GM19395 (cell line): ENCODE measurements at regions not wholly inside any gene's neighbourhood (a gene's known extent, or its start where the extent isn't known, plus 50 kb on each side); places are given as distances from the start of the nearest gene placed in this dataset.
"Not testable (repeated sequence)": the region's sequence is repeated elsewhere in the genome, so short reads cannot be mapped to it uniquely, and the experiment has no call there.

ENCODE experiments used
- ATAC-seq: cut with Tn5 transposase; IDR thresholded peaks from one replicate; pipeline ENCODE4 v1.9.1; 2021; ENCODE audit warnings: mild to moderate bottlenecking, moderate library complexity; ENCODE audit not compliant: unreplicated experiment

DNA sequence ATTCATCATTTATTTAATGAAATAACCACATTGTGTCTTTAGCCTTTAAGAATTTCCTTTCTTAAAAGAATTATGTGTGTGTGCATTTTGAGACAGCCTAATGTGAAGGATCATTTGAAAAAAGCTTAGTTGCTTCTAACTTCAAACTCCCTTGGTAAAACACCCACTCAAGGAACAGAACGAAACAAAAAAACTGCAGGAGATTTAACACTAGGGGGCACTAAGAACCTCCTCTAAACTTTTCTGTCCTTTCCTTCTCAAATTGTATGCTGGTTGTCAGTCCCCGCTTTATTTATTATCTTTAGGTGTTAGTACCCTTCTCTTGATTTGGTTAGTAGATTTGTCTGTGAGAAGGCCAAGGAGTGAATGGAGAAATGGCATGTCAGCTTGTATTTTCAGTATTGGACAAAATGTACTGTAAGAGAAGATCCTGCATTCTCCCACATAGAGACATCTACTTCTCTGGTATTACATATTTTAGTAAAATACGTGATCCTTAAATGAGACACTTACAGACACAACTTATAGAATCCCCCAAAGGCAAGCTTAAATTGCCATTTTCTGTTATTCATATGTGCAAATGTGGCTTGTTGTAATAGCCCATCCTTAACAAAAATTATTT lies 229.7 kb downstream of the MRPS30 start:
- peak; percentile 81 for ATAC-seq

DNA sequence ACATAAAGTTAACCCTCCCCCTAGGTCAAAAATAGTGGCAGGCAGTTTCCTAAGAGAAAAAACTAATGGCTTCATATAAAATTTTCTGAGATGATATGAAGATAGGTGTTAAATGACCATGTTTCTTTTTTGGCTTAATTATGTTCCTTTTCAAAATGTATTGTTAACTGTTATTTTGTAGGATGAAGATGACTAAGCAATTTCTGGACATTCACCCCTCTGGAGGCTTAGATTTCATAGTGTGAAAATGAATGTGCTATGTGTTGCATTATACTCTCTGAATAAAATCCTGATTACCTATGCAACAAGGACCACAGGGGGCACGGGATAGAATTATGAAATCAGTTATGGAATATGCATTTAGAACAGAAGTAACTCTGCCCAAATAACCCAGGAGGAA lies 233.5 kb downstream of the MRPS30 start:
- ATAC-seq, result no peak

DNA sequence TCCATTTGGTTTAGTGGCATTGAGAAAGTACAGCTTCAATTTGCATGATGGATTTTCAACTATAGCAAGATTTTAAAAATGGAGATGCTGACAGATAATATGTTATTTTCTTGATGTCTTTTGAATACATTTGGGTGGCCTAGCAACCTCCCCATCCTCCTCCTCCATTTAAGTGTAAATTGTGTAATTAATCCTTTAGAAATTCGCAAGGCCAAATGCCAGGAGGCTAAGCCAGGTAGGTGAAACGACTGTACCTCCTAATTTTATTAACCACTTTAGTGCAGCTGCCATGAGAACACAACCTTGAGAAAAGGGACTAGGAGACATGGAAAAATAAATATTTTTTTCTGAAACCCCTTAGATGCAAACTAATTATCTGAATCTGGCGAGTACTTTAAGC lies 248.8 kb downstream of the MRPS30 start:
- no peak for ATAC-seq

DNA sequence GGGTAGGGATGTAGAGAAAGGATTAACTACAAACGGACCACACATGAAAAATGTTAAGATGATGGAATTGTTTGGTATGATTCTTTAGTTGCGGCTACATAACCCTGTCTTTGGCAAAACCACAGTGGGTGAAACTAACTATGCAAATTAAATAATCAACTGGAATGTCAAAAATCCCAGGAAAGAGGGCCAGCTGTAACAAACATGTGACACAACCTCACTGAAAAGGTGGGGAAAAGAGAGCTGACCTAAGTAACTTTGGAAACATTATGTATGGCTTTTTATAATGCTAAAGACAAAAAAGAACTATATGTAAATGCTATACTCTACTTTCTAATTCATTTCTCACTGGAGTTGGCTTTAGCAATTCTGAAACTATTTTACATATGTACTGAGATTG lies 252.0 kb downstream of the MRPS30 start:
- no peak for ATAC-seq

DNA sequence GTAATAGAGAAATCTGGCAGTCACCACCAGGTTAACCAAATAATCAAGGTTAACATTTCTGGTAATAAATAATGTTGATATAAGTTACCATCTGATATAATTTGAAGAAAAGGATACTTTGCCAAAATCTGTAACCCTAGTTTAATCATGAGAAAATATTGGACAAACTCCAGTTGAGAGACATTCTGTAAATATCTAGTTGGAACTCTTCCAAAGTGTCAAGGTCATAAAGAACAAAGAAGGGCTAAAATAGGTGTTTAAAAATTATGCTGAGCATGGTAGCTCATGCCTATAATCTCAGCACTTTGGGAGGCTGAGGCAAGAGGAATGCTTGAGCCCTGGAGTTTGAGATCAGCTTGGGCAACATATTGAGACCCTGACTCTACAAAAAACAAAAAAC lies 253.3 kb downstream of the MRPS30 start:
- no peak for ATAC-seq

DNA sequence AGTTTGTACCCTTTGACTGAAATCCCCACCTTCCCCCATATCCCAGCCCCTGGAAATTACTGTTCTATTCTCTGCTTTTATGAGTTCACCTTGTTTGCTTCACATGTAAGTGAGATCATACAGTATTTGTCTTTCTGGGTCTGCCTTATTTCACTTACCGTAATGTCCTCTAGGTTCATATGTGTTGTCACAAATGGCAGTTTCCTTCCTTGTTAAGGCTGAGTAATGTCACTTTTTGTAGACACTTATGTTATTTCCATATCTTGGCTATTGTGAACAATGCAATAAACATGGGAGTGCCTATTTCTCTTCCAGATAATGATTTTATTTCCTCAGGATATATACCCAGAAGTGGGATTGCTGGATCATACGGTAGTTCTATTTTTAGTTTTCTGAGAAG lies 272.3 kb downstream of the MRPS30 start:
- ATAC-seq, result no peak

DNA sequence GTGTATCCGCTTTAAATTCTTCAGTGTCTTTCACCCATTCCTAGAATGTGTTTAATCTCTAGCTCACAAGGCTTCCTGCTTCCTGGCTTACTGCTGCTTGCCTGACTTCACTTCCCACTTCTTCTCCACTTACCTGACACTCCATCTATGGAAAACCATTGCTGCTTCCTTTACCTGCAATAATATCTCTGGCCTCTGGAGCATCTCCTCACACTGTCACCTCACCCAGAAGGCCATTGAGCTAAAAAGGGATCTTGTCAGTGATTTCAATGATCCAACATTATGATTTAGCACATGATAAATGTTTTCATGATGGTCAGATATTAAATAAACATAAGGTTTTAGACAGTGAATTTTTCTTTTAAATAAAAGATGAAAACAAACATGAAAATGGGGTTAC lies 281.1 kb downstream of the MRPS30 start:
- no peak for ATAC-seq

DNA sequence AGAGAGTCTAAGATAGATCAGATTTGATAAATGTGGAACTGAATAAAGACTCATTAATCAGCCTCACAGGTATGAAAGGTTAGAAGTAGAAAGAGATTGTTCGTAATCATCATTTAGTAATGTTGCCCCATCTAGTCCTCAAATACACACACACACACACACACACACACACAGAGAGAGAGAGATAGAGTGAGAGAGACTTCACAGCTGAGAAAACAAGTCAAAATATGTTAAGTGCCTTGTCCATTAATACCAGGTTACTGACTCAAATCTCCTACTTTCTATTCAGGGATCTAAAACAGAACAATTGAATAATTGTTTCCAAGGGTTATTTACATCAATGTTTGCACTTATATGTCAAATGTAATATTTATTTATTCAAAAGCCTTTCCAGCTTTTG lies 284.6 kb downstream of the MRPS30 start:
- ATAC-seq, result no peak

DNA sequence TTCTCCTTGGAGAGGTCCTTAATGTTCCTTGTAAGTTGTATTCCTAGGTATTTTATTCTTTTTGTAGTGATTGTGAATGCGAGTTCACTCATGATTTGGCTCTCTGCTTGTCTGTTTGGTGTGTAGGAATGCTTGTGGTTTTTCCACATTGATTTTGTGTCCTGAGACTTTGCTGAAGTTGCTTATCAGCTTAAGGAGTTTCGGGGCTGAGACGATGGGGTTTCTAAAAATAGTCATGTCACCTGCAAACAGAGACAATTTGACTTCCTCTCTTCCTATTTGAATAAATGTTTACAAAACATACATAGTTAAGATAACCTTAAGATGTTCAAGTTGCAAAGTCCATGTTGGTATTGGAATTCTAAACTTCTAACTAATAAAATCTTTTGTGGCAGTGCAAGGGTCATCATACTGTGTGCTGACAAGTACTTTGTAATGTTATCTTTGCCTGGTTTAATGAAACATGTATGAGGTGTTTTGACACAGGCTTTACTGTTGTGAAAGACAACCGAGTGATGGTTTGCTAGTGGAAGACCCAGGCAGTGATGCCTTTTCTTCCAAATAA lies 286.2 kb downstream of the MRPS30 start:
- no peak for ATAC-seq

DNA sequence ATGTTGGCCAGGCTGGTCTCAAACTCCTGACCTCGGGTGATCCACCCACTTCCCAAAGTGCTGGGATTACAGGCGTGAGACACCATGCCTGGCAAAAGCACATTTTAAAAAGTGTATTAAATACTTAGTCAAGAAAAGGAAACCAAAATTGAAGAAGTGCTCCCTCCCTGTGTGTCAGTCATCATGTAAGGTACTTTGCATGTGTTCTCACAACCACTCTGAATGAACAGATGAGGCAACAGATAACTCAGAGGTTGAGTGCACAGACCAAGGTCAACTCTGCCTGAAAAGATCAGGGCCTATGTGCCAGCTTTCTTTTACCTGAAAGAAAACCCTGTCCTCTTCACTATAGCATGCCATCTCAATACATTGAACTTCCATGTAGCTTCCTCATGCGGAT lies 289.7 kb downstream of the MRPS30 start:
- ATAC-seq, result peak; percentile 80

DNA sequence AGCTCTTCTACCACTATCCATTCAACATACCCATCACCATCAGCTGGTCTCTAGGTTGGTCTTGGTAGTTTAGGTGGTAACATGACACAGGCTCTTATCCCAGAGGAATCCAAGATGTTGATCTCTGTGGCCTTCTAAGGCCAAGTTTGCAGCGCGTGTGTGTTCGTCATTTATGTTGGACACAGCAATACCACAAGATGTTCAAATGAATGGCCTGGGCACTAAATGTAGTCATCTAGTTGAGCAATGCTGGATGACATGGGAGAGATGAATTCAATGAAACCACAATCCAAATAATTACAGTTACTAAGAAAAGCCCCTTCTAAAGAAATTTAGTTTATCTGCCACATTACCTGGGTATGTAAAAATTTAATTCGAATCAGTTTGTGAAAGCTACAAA lies 292.4 kb downstream of the MRPS30 start:
- no peak for ATAC-seq

DNA sequence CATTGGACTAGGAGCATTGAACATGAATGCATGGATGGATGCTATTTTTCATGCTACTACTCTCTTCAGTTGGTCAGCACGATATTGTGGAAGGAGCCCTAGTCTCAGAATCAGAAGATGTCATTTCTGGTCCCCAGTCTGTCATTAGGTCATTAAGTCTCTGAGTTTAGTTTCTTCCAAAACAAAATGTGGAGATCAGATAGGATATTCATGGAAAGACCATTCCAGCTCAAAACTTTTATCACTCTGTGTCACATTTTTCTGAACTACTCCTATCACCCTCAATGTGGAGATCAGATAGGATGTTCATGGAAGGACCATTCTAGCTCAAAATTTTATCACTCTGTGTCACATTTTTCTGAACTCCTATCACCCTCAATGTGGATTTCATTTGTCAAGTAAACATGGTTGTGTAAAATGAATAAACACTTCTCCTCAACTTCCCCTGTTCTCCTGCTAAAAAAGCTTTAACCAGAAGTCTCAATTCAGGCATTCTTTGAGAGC lies 296.8 kb downstream of the MRPS30 start:
- no peak for ATAC-seq

DNA sequence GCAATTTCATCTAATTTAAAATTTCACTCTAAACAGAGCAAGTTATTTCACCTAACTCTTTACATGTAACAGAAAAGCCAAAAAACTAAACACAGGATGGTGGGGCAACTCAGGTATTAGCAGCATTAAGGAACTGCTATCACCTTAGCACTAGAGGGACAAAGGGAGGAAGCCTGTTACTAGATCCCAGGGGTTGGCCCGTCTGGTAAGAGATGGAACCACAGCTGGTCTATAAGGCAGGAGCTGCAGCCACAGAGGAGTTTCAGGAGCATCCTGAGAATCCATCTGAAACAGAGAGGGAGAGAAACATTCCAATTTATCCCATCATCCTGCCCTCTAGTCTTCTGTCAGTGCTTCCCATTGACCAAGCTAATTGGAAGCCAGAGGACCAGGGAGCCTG lies 300.3 kb downstream of the MRPS30 start:
- no peak for ATAC-seq

DNA sequence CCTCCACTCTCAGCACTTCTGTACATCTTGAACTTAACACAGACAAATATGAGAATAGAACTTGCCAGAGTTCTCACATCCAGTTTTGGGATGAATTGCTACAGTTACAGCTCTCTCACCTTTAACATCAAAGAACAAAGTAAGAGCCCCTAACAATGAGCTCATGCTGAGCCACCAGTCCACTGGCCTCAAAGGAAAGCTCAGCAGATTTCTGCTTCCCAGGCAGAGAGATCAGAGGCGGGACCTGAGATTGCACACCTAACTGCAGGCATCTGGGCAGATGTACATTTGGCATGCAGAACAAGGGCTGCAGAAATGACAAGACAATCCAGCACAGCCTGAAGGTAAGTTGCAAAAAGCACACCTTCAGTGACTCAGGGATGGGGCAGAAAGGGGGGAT lies 300.9 kb downstream of the MRPS30 start:
- no peak for ATAC-seq

DNA sequence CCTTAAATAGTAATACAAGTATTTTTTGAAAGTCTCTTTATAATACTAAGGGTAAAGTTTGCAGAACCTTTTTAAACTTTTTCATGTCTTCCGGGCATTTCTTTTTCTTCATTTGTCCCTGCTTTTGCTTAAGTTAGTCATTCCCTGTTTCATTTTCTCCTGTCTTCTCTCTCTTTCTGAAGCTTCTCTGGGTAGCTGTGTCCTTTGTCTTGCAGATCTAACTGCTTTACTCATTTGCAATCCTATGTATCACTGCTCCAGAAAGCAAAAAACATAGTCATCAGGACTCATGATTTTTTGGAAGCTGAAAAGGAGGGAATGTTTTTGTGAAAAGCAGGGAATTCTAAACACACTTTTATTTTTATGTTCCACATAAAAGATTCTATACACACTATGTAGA lies 301.7 kb downstream of the MRPS30 start:
- no peak for ATAC-seq

DNA sequence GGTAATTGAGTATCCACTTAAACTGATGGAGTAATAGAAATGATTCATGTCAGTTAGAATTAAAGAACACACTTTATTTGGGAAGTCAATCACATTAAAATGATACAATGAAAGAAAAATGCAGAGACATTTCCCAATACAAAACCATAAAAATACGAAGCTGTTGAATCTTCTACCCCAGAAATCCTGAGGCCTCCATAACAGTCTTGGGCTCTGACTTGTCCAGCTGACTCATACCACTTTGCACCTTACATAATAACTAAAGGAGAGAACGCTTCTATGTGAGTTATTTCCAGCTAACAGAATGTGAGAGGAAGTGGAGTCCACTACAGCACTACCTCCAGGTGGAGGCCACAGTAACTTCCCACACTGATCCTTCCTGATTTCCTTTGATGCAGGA lies 305.0 kb downstream of the MRPS30 start:
- no peak for ATAC-seq

DNA sequence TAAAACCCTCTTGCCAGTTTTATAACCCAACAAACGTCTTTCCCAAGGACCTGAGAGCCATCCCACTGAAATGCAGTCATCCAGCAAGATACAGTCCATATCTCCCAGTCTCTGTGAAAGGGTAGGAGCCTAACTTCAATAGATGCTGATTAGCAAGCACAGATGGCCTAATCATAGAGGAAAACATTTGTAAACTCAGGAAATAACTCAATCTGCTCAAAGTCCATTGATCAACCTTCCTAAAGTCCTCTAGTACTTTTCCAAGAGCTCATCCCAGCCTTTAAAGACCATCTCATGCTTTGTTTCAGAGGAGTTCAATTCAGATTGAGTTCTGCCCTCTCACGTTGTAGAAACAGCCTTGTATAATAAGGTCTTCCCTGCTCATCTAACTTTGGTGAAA lies 324.2 kb downstream of the MRPS30 start:
- ATAC-seq, result no peak

DNA sequence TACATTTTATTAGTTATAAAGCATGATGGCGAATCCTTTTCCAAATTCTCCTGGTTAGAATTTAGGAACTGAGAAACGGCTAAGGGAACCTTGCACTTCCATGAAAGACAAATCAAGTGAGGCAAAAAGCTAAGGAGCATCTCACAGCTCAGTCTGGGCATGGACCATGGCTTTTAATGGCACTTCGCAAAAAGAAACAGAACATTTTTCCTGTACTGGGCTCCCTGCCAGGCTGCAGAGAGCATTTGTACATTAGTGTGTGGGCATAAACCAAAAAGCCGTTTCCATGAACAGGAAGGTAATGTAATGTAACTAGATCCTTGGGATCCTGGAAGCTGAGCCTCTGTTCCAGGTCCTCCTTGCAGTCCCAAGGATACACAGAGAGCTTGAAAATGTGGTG lies 354.2 kb downstream of the MRPS30 start:
- no peak for ATAC-seq

DNA sequence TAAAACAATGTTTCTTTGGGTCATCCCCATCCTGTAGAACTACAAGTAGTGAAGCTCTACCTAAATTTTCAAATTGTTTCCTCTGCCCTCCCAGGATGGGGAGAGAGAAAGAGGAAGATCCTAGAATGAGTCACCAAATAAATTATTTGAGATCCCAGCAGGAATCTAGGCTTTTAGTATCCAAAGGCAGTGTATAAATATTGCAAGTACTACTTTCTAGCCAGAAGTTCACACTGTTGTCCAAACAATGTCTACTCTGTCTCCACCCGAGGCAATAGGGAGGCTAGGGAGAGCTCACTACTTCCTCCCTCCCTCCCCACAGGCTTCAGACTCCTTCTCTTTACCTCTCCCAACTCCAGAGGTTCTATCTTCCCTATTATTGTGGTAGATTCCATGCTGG lies 362.8 kb downstream of the MRPS30 start:
- ATAC-seq, result no peak

DNA sequence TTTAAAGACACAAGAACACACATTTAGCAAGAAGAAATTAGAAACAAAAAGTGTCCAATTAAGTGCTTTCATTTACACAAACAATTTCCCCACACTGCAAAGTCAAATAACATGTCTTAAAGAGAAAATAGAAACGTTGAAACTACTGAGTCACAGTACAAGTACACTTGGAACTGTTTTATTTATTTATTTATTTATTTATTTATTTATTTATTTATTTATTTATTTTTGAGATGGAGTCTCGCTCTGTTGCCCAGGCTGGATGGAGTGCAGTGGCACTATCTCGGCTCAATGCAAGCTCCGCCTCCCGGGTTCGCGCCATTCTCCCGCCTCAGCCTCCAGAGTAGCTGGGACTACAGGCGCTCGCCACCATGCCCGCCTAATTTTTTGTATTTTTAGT lies 363.9 kb downstream of the MRPS30 start:
- ATAC-seq, result not testable (repeated sequence)

DNA sequence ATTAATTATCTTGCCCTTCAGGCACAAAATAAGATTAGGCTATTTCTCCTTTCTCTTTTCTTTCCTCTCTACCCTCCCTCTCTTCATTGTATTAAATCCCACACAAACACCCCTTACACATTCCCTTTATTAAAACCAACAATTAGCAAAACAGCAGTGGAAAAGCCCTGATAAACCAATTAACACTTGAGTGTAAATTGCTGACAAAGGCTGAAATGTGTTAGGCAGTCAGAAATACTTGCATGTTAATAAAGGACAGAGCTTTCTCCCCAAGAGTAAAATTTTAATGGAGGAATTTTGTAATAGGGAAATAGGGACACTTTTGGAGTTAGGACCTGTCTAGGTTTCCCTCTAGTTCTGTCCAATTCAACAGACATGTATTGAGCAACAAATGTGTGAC lies 370.9 kb downstream of the MRPS30 start:
- ATAC-seq, result no peak

DNA sequence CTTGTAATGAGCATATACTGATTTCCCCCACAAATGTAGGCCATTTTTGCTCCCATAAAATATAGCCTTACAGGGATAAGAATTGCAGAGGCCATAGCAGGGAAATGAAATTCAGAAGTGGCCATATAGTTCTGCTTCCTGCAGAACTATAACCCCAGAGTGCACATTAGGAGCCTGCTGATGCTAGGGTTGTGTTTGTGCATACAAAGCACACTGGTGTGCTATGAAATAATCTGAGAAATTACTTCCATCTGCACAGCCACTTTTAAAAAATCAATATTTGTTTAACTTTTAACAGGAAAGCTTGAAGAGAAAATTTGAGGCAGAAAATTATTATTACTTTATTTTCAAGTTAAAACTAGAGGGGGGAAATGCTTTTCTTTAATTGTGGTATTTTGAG lies 380.3 kb downstream of the MRPS30 start:
- ATAC-seq, result no peak

DNA sequence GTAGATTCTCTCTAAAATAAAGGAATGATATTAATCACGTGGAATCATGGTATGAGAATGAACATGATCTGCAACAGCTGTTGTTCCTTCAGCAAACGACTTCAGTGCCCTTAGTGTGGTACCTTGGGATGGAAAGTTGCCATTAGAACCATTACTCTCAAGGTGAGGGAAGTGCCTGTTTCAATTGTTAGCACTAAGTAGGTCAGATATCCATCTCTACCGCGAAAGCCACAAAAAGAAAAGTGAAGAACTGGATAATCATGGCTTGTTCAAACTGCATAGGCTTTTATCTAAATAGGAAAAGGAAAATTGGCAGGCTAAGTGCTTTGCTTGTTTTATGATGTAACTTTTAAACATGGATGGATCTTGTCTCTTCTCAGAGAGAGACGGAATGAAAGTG lies 380.7 kb downstream of the MRPS30 start:
- no peak for ATAC-seq
